ENCODE measurements at regions not wholly inside any gene's neighbourhood (a gene's known extent, or its start where the extent isn't known, plus 50 kb on each side); places are given as distances from the start of the nearest gene placed in this dataset.

DNA sequence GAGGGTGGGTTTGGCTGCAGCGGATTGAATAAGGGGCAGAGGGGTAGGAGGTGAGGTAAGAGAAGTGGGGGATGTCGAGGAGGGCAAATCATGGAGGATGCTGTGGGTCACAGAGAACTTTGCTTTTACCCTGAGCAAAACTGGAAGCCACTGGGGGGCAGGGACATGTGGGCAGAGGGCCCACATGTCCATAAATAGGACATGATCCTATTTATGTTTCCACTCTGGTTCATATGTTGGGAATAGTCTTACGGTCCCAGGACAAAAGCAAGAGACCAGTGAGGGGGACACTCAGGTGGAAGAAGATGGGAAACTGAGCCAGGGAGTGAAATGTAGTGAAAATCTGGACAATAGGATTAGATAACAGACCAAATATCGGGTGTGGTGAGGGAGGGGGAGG, 85.5 kb upstream of the MRPS22 start:
- H3K27ac ChIP-seq: no peak overlapping the region
- H2AFZ ChIP-seq: no peak overlapping the region
- BruUV-seq (replicated peaks): no TSS peak
- ChIA-PET CTCF (no interaction called here), POLR2A (ENCODE audit: unreplicated experiment) (interaction anchor here (0.6 kb wide), 1 partner anchor 268 kb away, joined by 3 read pairs; no protein-coding TSS in a partner anchor)
- no peaks in the 10 kb centered on the region for H3F3A ChIP-seq (ENCODE audit: insufficient read depth, low read depth)
- no peaks in the 10 kb centered on the region for H3K79me2 ChIP-seq (ENCODE audit: low read depth)
- H3K9me2 ChIP-seq (ENCODE audit: insufficient read depth): no peaks in the 10 kb centered on the region
- no peak for DNase-seq
- H3K4me2 ChIP-seq: no peak overlapping the region
- no peaks in the 10 kb centered on the region for H3K4me1 ChIP-seq (replicated peaks; ENCODE audit: insufficient read depth)
- H3K4me3 ChIP-seq: no peak overlapping the region
- no peaks in the 10 kb centered on the region for H3K9me3 ChIP-seq (ENCODE audit: insufficient read depth, low read depth)
- no peak for TF ChIP-seq EZH2 (IDR thresholded peaks at IDR 0.05; ENCODE audit: low read depth)
- TF ChIP-seq, protein P1, sequence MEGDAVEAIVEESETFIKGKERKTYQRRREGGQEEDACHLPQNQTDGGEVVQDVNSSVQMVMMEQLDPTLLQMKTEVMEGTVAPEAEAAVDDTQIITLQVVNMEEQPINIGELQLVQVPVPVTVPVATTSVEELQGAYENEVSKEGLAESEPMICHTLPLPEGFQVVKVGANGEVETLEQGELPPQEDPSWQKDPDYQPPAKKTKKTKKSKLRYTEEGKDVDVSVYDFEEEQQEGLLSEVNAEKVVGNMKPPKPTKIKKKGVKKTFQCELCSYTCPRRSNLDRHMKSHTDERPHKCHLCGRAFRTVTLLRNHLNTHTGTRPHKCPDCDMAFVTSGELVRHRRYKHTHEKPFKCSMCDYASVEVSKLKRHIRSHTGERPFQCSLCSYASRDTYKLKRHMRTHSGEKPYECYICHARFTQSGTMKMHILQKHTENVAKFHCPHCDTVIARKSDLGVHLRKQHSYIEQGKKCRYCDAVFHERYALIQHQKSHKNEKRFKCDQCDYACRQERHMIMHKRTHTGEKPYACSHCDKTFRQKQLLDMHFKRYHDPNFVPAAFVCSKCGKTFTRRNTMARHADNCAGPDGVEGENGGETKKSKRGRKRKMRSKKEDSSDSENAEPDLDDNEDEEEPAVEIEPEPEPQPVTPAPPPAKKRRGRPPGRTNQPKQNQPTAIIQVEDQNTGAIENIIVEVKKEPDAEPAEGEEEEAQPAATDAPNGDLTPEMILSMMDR (conservative IDR thresholded peaks at IDR 0.05): no peak
- no peaks in the 10 kb centered on the region for H3K36me3 ChIP-seq (ENCODE audit: low read depth)
- intact Hi-C loops (cut with micrococcal nuclease; ENCODE audit: unreplicated experiment): no loop called here
- H4K20me1 ChIP-seq (ENCODE audit: insufficient read depth): no peaks in the 10 kb centered on the region
- H3K27me3 ChIP-seq (ENCODE audit: insufficient read depth, low read depth): no peaks in the 10 kb centered on the region

DNA sequence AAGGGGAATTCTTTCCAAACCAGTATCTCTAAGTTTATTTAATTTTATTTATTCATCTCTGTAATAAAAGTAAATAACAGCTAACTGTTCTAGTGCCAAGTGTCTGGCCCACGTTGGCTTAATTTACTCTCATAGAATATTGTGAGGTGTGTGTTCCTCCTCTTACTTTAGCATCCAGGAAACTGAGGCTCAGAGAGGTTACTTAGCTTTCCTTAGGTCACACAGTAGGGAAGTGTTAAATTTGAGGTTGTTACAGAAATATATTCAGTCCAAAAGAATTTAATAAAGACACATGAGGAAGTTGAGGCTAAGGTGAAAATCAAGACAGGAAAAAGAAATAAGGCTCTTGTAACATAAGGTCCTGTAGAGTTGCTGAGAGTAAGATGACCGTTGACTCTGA, 84.4 kb upstream of the MRPS22 start:
- Histone ChIP-seq H3K4me3 (no peak overlapping the region), H3K27ac (no peak overlapping the region), H3K4me2 (no peak overlapping the region), H4K20me1 (ENCODE audit: insufficient read depth) (no peaks in the 10 kb centered on the region), H3K4me1 (replicated peaks; ENCODE audit: insufficient read depth) (no peaks in the 10 kb centered on the region), H3K9me3 (ENCODE audit: insufficient read depth, low read depth) (no peaks in the 10 kb centered on the region), H3F3A (ENCODE audit: insufficient read depth, low read depth) (no peaks in the 10 kb centered on the region), H3K27me3 (ENCODE audit: insufficient read depth, low read depth) (no peaks in the 10 kb centered on the region), H3K79me2 (ENCODE audit: low read depth) (no peaks in the 10 kb centered on the region), H3K9me2 (ENCODE audit: insufficient read depth) (no peaks in the 10 kb centered on the region), H2AFZ (no peak overlapping the region), H3K36me3 (ENCODE audit: low read depth) (no peaks in the 10 kb centered on the region)
- ChIA-PET CTCF (no interaction called here), POLR2A (ENCODE audit: unreplicated experiment) (no interaction called here)
- intact Hi-C loops (cut with micrococcal nuclease; ENCODE audit: unreplicated experiment): no loop called here
- no TSS peak for BruUV-seq (replicated peaks)
- DNase-seq: no peak
- no peak for TF ChIP-seq EZH2 (IDR thresholded peaks at IDR 0.05; ENCODE audit: low read depth)
- TF ChIP-seq, protein P1 (conservative IDR thresholded peaks at IDR 0.05): no peak

DNA sequence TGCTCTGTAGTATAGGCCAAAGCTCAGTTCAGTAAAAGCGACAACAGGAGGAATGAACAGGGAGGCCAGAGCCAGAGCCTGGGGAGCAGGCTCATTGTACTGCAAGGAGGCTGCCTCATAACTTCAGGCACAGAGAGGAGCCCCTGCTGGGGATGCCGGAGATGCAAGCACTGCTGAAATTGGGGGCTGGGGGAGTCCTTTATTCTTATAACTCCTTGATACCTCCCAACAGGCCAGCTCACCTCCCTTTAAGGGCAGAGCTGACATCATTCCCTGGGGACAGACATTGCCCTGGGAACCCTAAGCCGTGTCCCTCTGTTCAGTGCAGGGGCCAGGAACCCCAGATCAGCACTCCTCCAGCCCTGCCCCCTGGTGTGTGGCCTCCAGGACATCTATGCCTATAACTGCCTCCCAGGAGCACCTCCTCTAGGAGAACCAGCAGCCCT, 83.8 kb upstream of the MRPS22 start:
- no peak for DNase-seq
- Histone ChIP-seq H3K27ac (no peak overlapping the region), H3K36me3 (ENCODE audit: low read depth) (no peaks in the 10 kb centered on the region), H3K9me3 (ENCODE audit: insufficient read depth, low read depth) (no peaks in the 10 kb centered on the region), H4K20me1 (ENCODE audit: insufficient read depth) (no peaks in the 10 kb centered on the region), H3K27me3 (ENCODE audit: insufficient read depth, low read depth) (no peaks in the 10 kb centered on the region), H2AFZ (no peak overlapping the region), H3K9me2 (ENCODE audit: insufficient read depth) (no peaks in the 10 kb centered on the region), H3K79me2 (ENCODE audit: low read depth) (no peaks in the 10 kb centered on the region), H3F3A (ENCODE audit: insufficient read depth, low read depth) (no peaks in the 10 kb centered on the region), H3K4me1 (replicated peaks; ENCODE audit: insufficient read depth) (no peaks in the 10 kb centered on the region), H3K4me2 (no peak overlapping the region), H3K4me3 (no peak overlapping the region)
- BruUV-seq (replicated peaks): no TSS peak
- intact Hi-C loops (cut with micrococcal nuclease; ENCODE audit: unreplicated experiment): no loop called here
- CTCF ChIA-PET: no interaction called here
- TF ChIP-seq EZH2 (IDR thresholded peaks at IDR 0.05; ENCODE audit: low read depth): no peak
- TF ChIP-seq, protein P1 (conservative IDR thresholded peaks at IDR 0.05): no peak
- POLR2A ChIA-PET (ENCODE audit: unreplicated experiment): no interaction called here

Data from PC-9 (cell line).